ENCODE measurements at regions not wholly inside any gene's neighbourhood (a gene's known extent, or its start where the extent isn't known, plus 50 kb on each side); places are given as distances from the start of the nearest gene placed in this dataset.

- Histone ChIP-seq H3K4me3 (ENCODE audit: low read depth in 2 of 2, low read length in 1 of 2) (no peak overlapping the region), H3K36me3 (replicated peaks in 1 of 2; ENCODE audit: control insufficient read depth in 1 of 2, insufficient read depth in 2 of 2, low read length in 1 of 2) (no peaks in the 10 kb centered on the region), H3K27ac (ENCODE audit: low read depth in 2 of 2, low read length in 1 of 2) (no peak overlapping the region), H3K9ac (no peak overlapping the region), H3K4me2 (no peak overlapping the region), H3F3A (replicated peaks; ENCODE audit: insufficient read depth) (peaks cover 8% of the 10 kb centered on the region), H2AFZ (ENCODE audit: low read depth) (no peak overlapping the region), H3K27me3 (ENCODE audit: insufficient read depth) (no peaks in the 10 kb centered on the region), H3K9me3 (no peaks in the 10 kb centered on the region), H3K4me1 (ENCODE audit: control insufficient read depth in 1 of 2, insufficient read depth in 2 of 2, low read depth in 1 of 2, low read length in 1 of 2) (0 out of 4 replicates have a peak, but pooled peaks cover 0 to 11% of the 10 kb centered on the region in 2 experiments), H3K9me2 (no peaks in the 10 kb centered on the region), H3K79me2 (ENCODE audit: insufficient read depth) (no peaks in the 10 kb centered on the region), H4K20me1 (ENCODE audit: insufficient read depth) (no peaks in the 10 kb centered on the region)
- POLR2A ChIA-PET: no interaction called here
- no peak for DNase-seq
- CTCF ChIA-PET: no interaction called here
- TF ChIP-seq TCF12 (IDR thresholded peaks at IDR 0.05): no peak
- no peak for TF ChIP-seq ZBTB33 (IDR thresholded peaks at IDR 0.05; ENCODE audit: borderline replicate concordance, low read depth)
- no peak for TF ChIP-seq USF2 (IDR thresholded peaks at IDR 0.05; ENCODE audit: borderline replicate concordance, low read depth, low read length)
- no peak for TF ChIP-seq PBX3 (IDR thresholded peaks at IDR 0.05)
- 78% methylated on average over 5 of the region's 5 CpGs for WGBS (ENCODE audit: low lambda C conversion rate)
These were observed 508.2 kb downstream of the METTL15 start for GRCh38 chr11:28616160-28616965.

GRCh38 chr11:28615542-28615941 lies 507.4 kb downstream of the METTL15 start:
- H3K36me3 ChIP-seq (replicated peaks in 1 of 2; ENCODE audit: control insufficient read depth in 1 of 2, insufficient read depth in 2 of 2, low read length in 1 of 2): no peaks in the 10 kb centered on the region
- WGBS (ENCODE audit: low lambda C conversion rate): 80% methylated on average over 2 of the region's 2 CpGs
- ChIA-PET CTCF (no interaction called here), POLR2A (no interaction called here)
- no peak for DNase-seq
- H3K27me3 ChIP-seq (ENCODE audit: insufficient read depth): no peaks in the 10 kb centered on the region
- H3K9me3 ChIP-seq: no peaks in the 10 kb centered on the region
- no peak overlapping the region for H3K4me2 ChIP-seq
- H3K9me2 ChIP-seq: no peaks in the 10 kb centered on the region
- no peaks in the 10 kb centered on the region for H4K20me1 ChIP-seq (ENCODE audit: insufficient read depth)
- H3K27ac ChIP-seq (ENCODE audit: low read depth in 2 of 2, low read length in 1 of 2): no peak overlapping the region
- 0 out of 4 replicates have a peak, but pooled peaks cover 0 to 11% of the 10 kb centered on the region in 2 experiments for H3K4me1 ChIP-seq (ENCODE audit: control insufficient read depth in 1 of 2, insufficient read depth in 2 of 2, low read depth in 1 of 2, low read length in 1 of 2)
- H3K9ac ChIP-seq: no peak overlapping the region
- H3K79me2 ChIP-seq (ENCODE audit: insufficient read depth): no peaks in the 10 kb centered on the region
- H3K4me3 ChIP-seq (ENCODE audit: low read depth in 2 of 2, low read length in 1 of 2): no peak overlapping the region
- H3F3A ChIP-seq (replicated peaks; ENCODE audit: insufficient read depth): peaks cover 8% of the 10 kb centered on the region
- TF ChIP-seq USF2 (IDR thresholded peaks at IDR 0.05; ENCODE audit: borderline replicate concordance, low read depth, low read length): no peak
- TF ChIP-seq FOXJ3 (CRISPR knock-in tag; IDR thresholded peaks at IDR 0.05): no peak
- TF ChIP-seq ELF1 (IDR thresholded peaks at IDR 0.05): no peak
- TF ChIP-seq EP300 (IDR thresholded peaks at IDR 0.05; ENCODE audit: borderline replicate concordance in 1 of 2, low read depth in 1 of 2, low read length in 1 of 2): no peak
- no peak for TF ChIP-seq SMC3 (IDR thresholded peaks at IDR 0.05; ENCODE audit: low read depth, low read length)
- no peak for TF ChIP-seq TCF12 (IDR thresholded peaks at IDR 0.05)
- no peak for TF ChIP-seq EZH2phosphoT487 (IDR thresholded peaks at IDR 0.05; ENCODE audit: borderline replicate concordance, low read depth)
- no peak for TF ChIP-seq TEAD4 (IDR thresholded peaks at IDR 0.05; ENCODE audit: borderline replicate concordance, insufficient read depth)
- H2AFZ ChIP-seq (ENCODE audit: low read depth): no peak overlapping the region
